Hematopoietic multipotent progenitor cell treated with erythropoietin and hydrocortisone succinate and interleukin-3 and kit ligand, for 6 days (in vitro differentiated cells): ENCODE measurements at regions not wholly inside any gene's neighbourhood (a gene's known extent, or its start where the extent isn't known, plus 50 kb on each side); places are given as distances from the start of the nearest gene placed in this dataset.

Source experiments
- DNase-seq: peaks from one replicate; pipeline ENCODE4 v3.0.0-alpha.2; 2015

- DNase-seq, result no peak
Observed at GRCh38 chr21:35237287-35237686, 188.2 kb upstream of the RUNX1 start.

GRCh38 chr21:35236090-35236489 lies 187.0 kb upstream of the RUNX1 start:
- no peak for DNase-seq

GRCh38 chr21:35234725-35235124 lies 185.6 kb upstream of the RUNX1 start:
- peak; percentile 34 for DNase-seq

- DNase-seq, result peak; percentile 62
Observed at GRCh38 chr21:35233756-35234155, 184.7 kb upstream of the RUNX1 start.

GRCh38 chr21:35232545-35233176 lies 183.6 kb upstream of the RUNX1 start:
- DNase-seq, result no peak

- DNase-seq, result no peak
Observed at GRCh38 chr21:35231090-35231489, 182.0 kb upstream of the RUNX1 start.

- peak; percentile 7 for DNase-seq
Observed at GRCh38 chr21:35229290-35229689, 180.2 kb upstream of the RUNX1 start.

- DNase-seq, result no peak
Observed at GRCh38 chr21:35227786-35228185, 178.7 kb upstream of the RUNX1 start.

GRCh38 chr21:35226968-35227744 lies 178.1 kb upstream of the RUNX1 start:
- peak; percentile 50 for DNase-seq

- no peak for DNase-seq
Observed at GRCh38 chr21:35226328-35226727, 177.2 kb upstream of the RUNX1 start.

GRCh38 chr21:35225573-35225972 lies 176.5 kb upstream of the RUNX1 start:
- DNase-seq, result no peak

- no peak for DNase-seq
Observed at GRCh38 chr21:35223480-35224156, 174.5 kb upstream of the RUNX1 start.

GRCh38 chr21:35222541-35222941 lies 173.4 kb upstream of the RUNX1 start:
- DNase-seq, result peak; percentile 27

- DNase-seq, result peak; percentile 39
Observed at GRCh38 chr21:35222021-35222420, 172.9 kb upstream of the RUNX1 start.

GRCh38 chr21:35220301-35220700 lies 171.2 kb upstream of the RUNX1 start:
- DNase-seq, result no peak

GRCh38 chr21:35219719-35220118 lies 170.6 kb upstream of the RUNX1 start:
- no peak for DNase-seq

GRCh38 chr21:35219291-35219690 lies 170.2 kb upstream of the RUNX1 start:
- no peak for DNase-seq

- DNase-seq, result no peak
Observed at GRCh38 chr21:35217504-35218060, 168.5 kb upstream of the RUNX1 start.

GRCh38 chr21:35216996-35217395 lies 167.9 kb upstream of the RUNX1 start:
- no peak for DNase-seq

GRCh38 chr21:35215870-35216269 lies 166.8 kb upstream of the RUNX1 start:
- DNase-seq, result no peak

- no peak for DNase-seq
Observed at GRCh38 chr21:35212393-35213127, 163.5 kb upstream of the RUNX1 start.

GRCh38 chr21:35211782-35212181 lies 162.7 kb upstream of the RUNX1 start:
- no peak for DNase-seq

GRCh38 chr21:35210093-35210492 lies 161.0 kb upstream of the RUNX1 start:
- DNase-seq, result no peak
